HEK293 (cell line): ENCODE measurements at regions not wholly inside any gene's neighbourhood (a gene's known extent, or its start where the extent isn't known, plus 50 kb on each side); places are given as distances from the start of the nearest gene placed in this dataset.

Experiments used
- CTCF ChIA-PET: fragments of 350-600 bp; formaldehyde crosslinking; extraction: SDS; loops from one replicate; lab custom pipeline; 2021; ENCODE audit warnings: antibody characterized with exemption; lab: Yijun Ruan, JAX
- POLR2A ChIA-PET: fragments of 300-600 bp; formaldehyde crosslinking; extraction: SDS; loops from one replicate; lab custom pipeline; 2020; ENCODE audit warnings: antibody characterized with exemption, inconsistent platforms; lab: Yijun Ruan, JAX
- H3K27ac ChIP-seq: fragments of 200-500 bp; sonication (Bioruptor generic); 2 replicates; pipeline ENCODE4 v1.5.1; 2014; ENCODE audit warnings: low read depth, low read length, control low read depth, inconsistent platforms; ENCODE audit errors: extremely low read depth
- H3K36me3 ChIP-seq, 2 experiments: fragments of 200-500 bp in 1 of 2; sonication (Bioruptor generic) in 1 of 2; 1 replicate in 1 of 2; 2 replicates in 1 of 2; pipeline ENCODE4 v1.5.1; 2014 to 2017; ENCODE audit warnings: inconsistent platforms in 2 of 2, low read length in 2 of 2; ENCODE audit not compliant: control insufficient read depth in 2 of 2, insufficient read depth in 1 of 2
- H3K4me1 ChIP-seq: fragments of 200-500 bp; sonication (Bioruptor generic); 2 replicates; pipeline ENCODE4 v1.5.1; 2014; ENCODE audit warnings: mild to moderate bottlenecking, low read length, inconsistent platforms; ENCODE audit not compliant: control insufficient read depth, insufficient read depth
- H3K4me3 ChIP-seq: 2 replicates; pipeline ENCODE4 v1.5.1; 2011; ENCODE audit warnings: low read depth, mild to moderate bottlenecking, control low read depth, low read length, moderate library complexity
- H3K9me3 ChIP-seq: fragments of 200-500 bp; sonication (Bioruptor generic); 2 replicates; pipeline ENCODE4 v1.5.1; 2014; ENCODE audit warnings: low read depth, low read length, inconsistent platforms; ENCODE audit not compliant: control insufficient read depth, insufficient read depth
- BCL11A ChIP-seq: fragments of 450-650 bp; formaldehyde crosslinking; IDR thresholded peaks from 2 replicates; pipeline ENCODE4 v1.5.1; 2016; ENCODE audit warnings: low read depth, missing biosample characterization, missing genetic modification characterization
- IKZF3 ChIP-seq: fragments of 450-650 bp; IDR thresholded peaks from 2 replicates; pipeline ENCODE4 v1.5.0; 2018; ENCODE audit warnings: missing biosample characterization, mild to moderate bottlenecking, missing genetic modification characterization, moderate library complexity
- KLF1 ChIP-seq: fragments of 450-650 bp; formaldehyde crosslinking; IDR thresholded peaks from 2 replicates; pipeline ENCODE4 v1.5.1; 2016; ENCODE audit warnings: missing biosample characterization, missing genetic modification characterization
- KLF16 ChIP-seq: fragments of 450-650 bp; formaldehyde crosslinking; IDR thresholded peaks from 2 replicates; pipeline ENCODE4 v1.5.1; 2017; ENCODE audit warnings: missing biosample characterization, missing genetic modification characterization
- MEIS1 ChIP-seq: sonication (generic); formaldehyde crosslinking; IDR thresholded peaks from 2 replicates; pipeline ENCODE4 v1.8.1; 2022; ENCODE audit warnings: missing genetic modification reagents, mild to moderate bottlenecking, borderline replicate concordance
- RBAK ChIP-seq: fragments of 450-650 bp; formaldehyde crosslinking; IDR thresholded peaks from 2 replicates; pipeline ENCODE4 v1.5.1; 2016; ENCODE audit warnings: missing biosample characterization, missing genetic modification characterization
- REPIN1 ChIP-seq: fragments of 450-650 bp; formaldehyde crosslinking; IDR thresholded peaks from 2 replicates; pipeline ENCODE4 v1.5.1; 2017; ENCODE audit warnings: missing biosample characterization, missing genetic modification characterization, low read depth
- ZNF146 ChIP-seq: fragments of 450-650 bp; formaldehyde crosslinking; IDR thresholded peaks from 2 replicates; pipeline ENCODE4 v1.5.1; 2016; ENCODE audit warnings: missing biosample characterization, missing genetic modification characterization
- ZNF184 ChIP-seq: fragments of 450-650 bp; IDR thresholded peaks from 2 replicates; pipeline ENCODE4 v1.5.1; 2018; ENCODE audit warnings: missing biosample characterization, mild to moderate bottlenecking, missing genetic modification characterization
- ZNF2 ChIP-seq: fragments of 450-650 bp; formaldehyde crosslinking; IDR thresholded peaks from 2 replicates; pipeline ENCODE4 v1.5.1; 2016; ENCODE audit warnings: missing biosample characterization, missing genetic modification characterization
- ZNF23 ChIP-seq: fragments of 450-650 bp; formaldehyde crosslinking; IDR thresholded peaks from 2 replicates; pipeline ENCODE4 v1.5.1; 2016; ENCODE audit warnings: missing biosample characterization, missing genetic modification characterization, borderline replicate concordance
- ZNF274 ChIP-seq, 2 experiments: fragments of 200-500 bp in 1 of 2; fragments of 450-650 bp in 1 of 2; sonication (Bioruptor generic) in 1 of 2; formaldehyde crosslinking in 1 of 2; IDR thresholded peaks; 2 replicates each; pipeline versions ENCODE4 v1.5.1 to v1.6.1; 2014 to 2016; ENCODE audit warnings: borderline replicate concordance in 1 of 2, inconsistent platforms in 1 of 2, low read length in 1 of 2, missing biosample characterization in 1 of 2, missing genetic modification characterization in 1 of 2
- ZNF302 ChIP-seq: fragments of 450-650 bp; formaldehyde crosslinking; IDR thresholded peaks from 2 replicates; pipeline ENCODE4 v1.5.1; 2016; ENCODE audit warnings: missing biosample characterization, missing genetic modification characterization, low read depth
- ZNF350 ChIP-seq: fragments of 450-650 bp; formaldehyde crosslinking; IDR thresholded peaks from 2 replicates; pipeline ENCODE4 v1.5.0; 2017; ENCODE audit warnings: missing biosample characterization, mild to moderate bottlenecking, missing genetic modification characterization
- ZNF354C ChIP-seq: fragments of 450-650 bp; formaldehyde crosslinking; IDR thresholded peaks from 2 replicates; pipeline ENCODE4 v1.5.1; 2016; ENCODE audit warnings: missing biosample characterization, missing genetic modification characterization, low read depth, borderline replicate concordance
- ZNF514 ChIP-seq: fragments of 450-650 bp; formaldehyde crosslinking; IDR thresholded peaks from 2 replicates; pipeline ENCODE4 v1.5.1; 2016; ENCODE audit warnings: missing biosample characterization, missing genetic modification characterization
- ZNF530 ChIP-seq: fragments of 450-650 bp; formaldehyde crosslinking; IDR thresholded peaks from 2 replicates; pipeline ENCODE4 v1.5.1; 2016; ENCODE audit warnings: low read depth, missing biosample characterization, missing genetic modification characterization
- ZNF548 ChIP-seq: fragments of 450-650 bp; formaldehyde crosslinking; IDR thresholded peaks from 2 replicates; pipeline ENCODE4 v1.5.1; 2016; ENCODE audit warnings: missing biosample characterization, missing genetic modification characterization
- ZNF549 ChIP-seq: fragments of 450-650 bp; IDR thresholded peaks from 2 replicates; pipeline ENCODE4 v1.5.1; 2018; ENCODE audit warnings: missing biosample characterization, missing genetic modification characterization, mild to moderate bottlenecking, inconsistent platforms, moderate library complexity
- ZNF561 ChIP-seq: fragments of 450-650 bp; IDR thresholded peaks from 2 replicates; pipeline ENCODE4 v1.5.1; 2018; ENCODE audit warnings: missing biosample characterization, missing genetic modification characterization, borderline replicate concordance
- ZNF621 ChIP-seq: fragments of 450-650 bp; formaldehyde crosslinking; IDR thresholded peaks from 2 replicates; pipeline ENCODE4 v1.5.1; 2017; ENCODE audit warnings: missing biosample characterization, missing genetic modification characterization
- ZNF623 ChIP-seq: fragments of 450-650 bp; formaldehyde crosslinking; IDR thresholded peaks from 2 replicates; pipeline ENCODE4 v1.5.1; 2016; ENCODE audit warnings: missing biosample characterization, missing genetic modification characterization
- ZNF629 ChIP-seq: fragments of 450-650 bp; formaldehyde crosslinking; IDR thresholded peaks from 2 replicates; pipeline ENCODE4 v1.5.1; 2017; ENCODE audit warnings: missing biosample characterization, missing genetic modification characterization
- ZNF768 ChIP-seq: fragments of 450-650 bp; formaldehyde crosslinking; IDR thresholded peaks from 2 replicates; pipeline ENCODE4 v1.5.1; 2018; ENCODE audit warnings: missing biosample characterization, mild to moderate bottlenecking, missing genetic modification characterization
- ZNF843 ChIP-seq: fragments of 450-650 bp; formaldehyde crosslinking; IDR thresholded peaks from 2 replicates; pipeline ENCODE4 v1.5.1; 2016; ENCODE audit warnings: missing biosample characterization, missing genetic modification characterization
- ZSCAN16 ChIP-seq: fragments of 450-650 bp; formaldehyde crosslinking; IDR thresholded peaks from 2 replicates; pipeline ENCODE4 v1.5.1; 2016; ENCODE audit warnings: missing biosample characterization, missing genetic modification characterization
- ZSCAN23 ChIP-seq: fragments of 450-650 bp; formaldehyde crosslinking; IDR thresholded peaks from 2 replicates; pipeline ENCODE4 v1.5.1; 2016; ENCODE audit warnings: missing biosample characterization, missing genetic modification characterization
- TF ChIP-seq, protein P1 (sequence below): fragments of 450-650 bp; formaldehyde crosslinking; IDR thresholded peaks from 2 replicates; pipeline ENCODE4 v1.5.1; 2016; ENCODE audit warnings: missing biosample characterization, missing genetic modification characterization
- TF ChIP-seq, protein P2 (sequence below): fragments of 450-650 bp; formaldehyde crosslinking; IDR thresholded peaks from 2 replicates; pipeline ENCODE4 v1.5.1; 2016; ENCODE audit warnings: missing biosample characterization, missing genetic modification characterization
- TF ChIP-seq, protein P3 (sequence below): fragments of 450-650 bp; formaldehyde crosslinking; IDR thresholded peaks from 2 replicates; pipeline ENCODE4 v1.5.1; 2016; ENCODE audit warnings: missing biosample characterization, missing genetic modification characterization, borderline replicate concordance
- TF ChIP-seq, protein P4 (sequence below): fragments of 450-650 bp; formaldehyde crosslinking; IDR thresholded peaks from 2 replicates; pipeline ENCODE4 v1.5.1; 2016; ENCODE audit warnings: missing biosample characterization, missing genetic modification characterization, low read depth
- TF ChIP-seq, protein P5 (sequence below): fragments of 450-650 bp; formaldehyde crosslinking; optimal IDR thresholded peaks from 2 replicates; pipeline ENCODE3; 2016; ENCODE audit warnings: missing biosample characterization, mild to moderate bottlenecking, missing genetic modification characterization

DNA sequence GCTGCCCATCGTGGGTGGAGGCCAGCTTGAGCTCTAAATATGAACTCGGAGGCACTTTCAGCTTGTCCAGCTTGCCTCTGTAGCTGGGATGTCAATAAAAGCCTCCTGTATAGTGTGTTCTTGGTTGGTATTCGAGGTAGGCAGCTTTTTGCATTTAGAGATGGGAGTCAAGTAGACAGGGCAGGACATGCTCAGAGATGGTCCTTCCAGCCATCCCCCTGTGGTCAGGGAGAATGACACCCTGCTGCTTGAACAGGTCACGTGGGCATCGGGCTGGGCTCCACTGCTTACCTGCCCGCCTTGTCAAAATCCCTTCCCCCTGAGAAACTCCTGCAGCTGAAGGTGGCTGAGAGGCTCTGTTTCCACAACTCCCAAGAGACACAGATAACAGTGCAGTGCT is 302.5 kb downstream of the ZNF536 start:
- TF ChIP-seq ZSCAN23 (tag by site-specific recombination) (no peak), ZNF621 (tag by site-specific recombination) (no peak), ZNF354C (no peak), ZNF184 (tag by site-specific recombination) (no peak), ZNF146 (tag by site-specific recombination) (no peak), ZNF530 (tag by site-specific recombination) (no peak), ZNF514 (no peak), ZNF2 (tag by site-specific recombination) (no peak), KLF1 (tag by site-specific recombination) (no peak), IKZF3 (no peak), ZNF350 (no peak), ZNF843 (tag by site-specific recombination) (no peak), ZNF302 (tag by site-specific recombination) (no peak), ZNF623 (tag by site-specific recombination) (no peak), ZSCAN16 (tag by site-specific recombination) (no peak)
- TF ChIP-seq, protein P1, sequence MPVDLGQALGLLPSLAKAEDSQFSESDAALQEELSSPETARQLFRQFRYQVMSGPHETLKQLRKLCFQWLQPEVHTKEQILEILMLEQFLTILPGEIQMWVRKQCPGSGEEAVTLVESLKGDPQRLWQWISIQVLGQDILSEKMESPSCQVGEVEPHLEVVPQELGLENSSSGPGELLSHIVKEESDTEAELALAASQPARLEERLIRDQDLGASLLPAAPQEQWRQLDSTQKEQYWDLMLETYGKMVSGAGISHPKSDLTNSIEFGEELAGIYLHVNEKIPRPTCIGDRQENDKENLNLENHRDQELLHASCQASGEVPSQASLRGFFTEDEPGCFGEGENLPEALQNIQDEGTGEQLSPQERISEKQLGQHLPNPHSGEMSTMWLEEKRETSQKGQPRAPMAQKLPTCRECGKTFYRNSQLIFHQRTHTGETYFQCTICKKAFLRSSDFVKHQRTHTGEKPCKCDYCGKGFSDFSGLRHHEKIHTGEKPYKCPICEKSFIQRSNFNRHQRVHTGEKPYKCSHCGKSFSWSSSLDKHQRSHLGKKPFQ (tag by site-specific recombination) = no peak
- TF ChIP-seq, protein P2, sequence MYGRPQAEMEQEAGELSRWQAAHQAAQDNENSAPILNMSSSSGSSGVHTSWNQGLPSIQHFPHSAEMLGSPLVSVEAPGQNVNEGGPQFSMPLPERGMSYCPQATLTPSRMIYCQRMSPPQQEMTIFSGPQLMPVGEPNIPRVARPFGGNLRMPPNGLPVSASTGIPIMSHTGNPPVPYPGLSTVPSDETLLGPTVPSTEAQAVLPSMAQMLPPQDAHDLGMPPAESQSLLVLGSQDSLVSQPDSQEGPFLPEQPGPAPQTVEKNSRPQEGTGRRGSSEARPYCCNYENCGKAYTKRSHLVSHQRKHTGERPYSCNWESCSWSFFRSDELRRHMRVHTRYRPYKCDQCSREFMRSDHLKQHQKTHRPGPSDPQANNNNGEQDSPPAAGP = no peak
- TF ChIP-seq, protein P3, sequence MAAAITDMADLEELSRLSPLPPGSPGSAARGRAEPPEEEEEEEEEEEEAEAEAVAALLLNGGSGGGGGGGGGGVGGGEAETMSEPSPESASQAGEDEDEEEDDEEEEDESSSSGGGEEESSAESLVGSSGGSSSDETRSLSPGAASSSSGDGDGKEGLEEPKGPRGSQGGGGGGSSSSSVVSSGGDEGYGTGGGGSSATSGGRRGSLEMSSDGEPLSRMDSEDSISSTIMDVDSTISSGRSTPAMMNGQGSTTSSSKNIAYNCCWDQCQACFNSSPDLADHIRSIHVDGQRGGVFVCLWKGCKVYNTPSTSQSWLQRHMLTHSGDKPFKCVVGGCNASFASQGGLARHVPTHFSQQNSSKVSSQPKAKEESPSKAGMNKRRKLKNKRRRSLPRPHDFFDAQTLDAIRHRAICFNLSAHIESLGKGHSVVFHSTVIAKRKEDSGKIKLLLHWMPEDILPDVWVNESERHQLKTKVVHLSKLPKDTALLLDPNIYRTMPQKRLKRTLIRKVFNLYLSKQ (tag by site-specific recombination) = no peak
- CTCF ChIA-PET = interaction anchor here (0.6 to 11.0 kb wide), 4 partner anchors 8 to 1550 kb away, joined by 3 to 225 read pairs (median 12); no protein-coding TSS in a partner anchor

DNA sequence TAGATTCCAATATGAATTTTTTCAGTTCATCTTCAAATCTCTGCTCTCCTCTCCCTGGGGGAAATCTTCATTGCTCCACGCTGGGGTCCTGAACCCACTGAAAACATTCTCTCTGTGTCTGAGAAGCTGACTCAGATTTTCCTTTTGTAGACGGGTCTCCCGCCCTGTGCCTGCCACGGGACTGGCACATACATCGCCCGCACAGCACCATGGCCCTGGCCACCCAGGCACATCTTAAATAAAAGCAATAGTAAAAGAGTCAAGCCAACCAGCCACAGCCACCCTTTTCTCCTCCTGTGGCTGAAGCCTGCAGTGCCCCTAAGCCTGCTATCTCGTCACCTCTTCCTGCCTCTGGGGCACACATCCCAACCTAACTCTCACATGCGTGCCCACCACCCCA is 301.2 kb downstream of the ZNF536 start:
- Histone ChIP-seq H3K9me3 (no peaks in the 10 kb centered on the region), H3K36me3 (no peaks in the 10 kb centered on the region), H3K27ac (no peak overlapping the region), H3K4me1 (peaks cover 8% of the 10 kb centered on the region), H3K4me3 (no peak overlapping the region)
- ChIA-PET POLR2A (no interaction called here), CTCF (interaction anchor here (0.6 to 11.0 kb wide), 3 partner anchors 13 to 357 kb away, joined by 3 to 225 read pairs (median 3); no protein-coding TSS in a partner anchor)
- no peak for TF ChIP-seq ZNF549 (tag by site-specific recombination)
- no peak for TF ChIP-seq BCL11A (tag by site-specific recombination)
- no peak for TF ChIP-seq ZNF23 (tag by site-specific recombination)
- no peak for TF ChIP-seq ZNF629
- TF ChIP-seq ZNF548 (tag by site-specific recombination) = no peak
- no peak for TF ChIP-seq REPIN1 (tag by site-specific recombination)
- TF ChIP-seq ZNF561 (tag by site-specific recombination) = no peak
- no peak for TF ChIP-seq ZNF768 (tag by site-specific recombination)
- TF ChIP-seq, protein P4, sequence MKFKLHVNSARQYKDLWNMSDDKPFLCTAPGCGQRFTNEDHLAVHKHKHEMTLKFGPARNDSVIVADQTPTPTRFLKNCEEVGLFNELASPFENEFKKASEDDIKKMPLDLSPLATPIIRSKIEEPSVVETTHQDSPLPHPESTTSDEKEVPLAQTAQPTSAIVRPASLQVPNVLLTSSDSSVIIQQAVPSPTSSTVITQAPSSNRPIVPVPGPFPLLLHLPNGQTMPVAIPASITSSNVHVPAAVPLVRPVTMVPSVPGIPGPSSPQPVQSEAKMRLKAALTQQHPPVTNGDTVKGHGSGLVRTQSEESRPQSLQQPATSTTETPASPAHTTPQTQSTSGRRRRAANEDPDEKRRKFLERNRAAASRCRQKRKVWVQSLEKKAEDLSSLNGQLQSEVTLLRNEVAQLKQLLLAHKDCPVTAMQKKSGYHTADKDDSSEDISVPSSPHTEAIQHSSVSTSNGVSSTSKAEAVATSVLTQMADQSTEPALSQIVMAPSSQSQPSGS (tag by site-specific recombination) = no peak
- TF ChIP-seq, protein P5, sequence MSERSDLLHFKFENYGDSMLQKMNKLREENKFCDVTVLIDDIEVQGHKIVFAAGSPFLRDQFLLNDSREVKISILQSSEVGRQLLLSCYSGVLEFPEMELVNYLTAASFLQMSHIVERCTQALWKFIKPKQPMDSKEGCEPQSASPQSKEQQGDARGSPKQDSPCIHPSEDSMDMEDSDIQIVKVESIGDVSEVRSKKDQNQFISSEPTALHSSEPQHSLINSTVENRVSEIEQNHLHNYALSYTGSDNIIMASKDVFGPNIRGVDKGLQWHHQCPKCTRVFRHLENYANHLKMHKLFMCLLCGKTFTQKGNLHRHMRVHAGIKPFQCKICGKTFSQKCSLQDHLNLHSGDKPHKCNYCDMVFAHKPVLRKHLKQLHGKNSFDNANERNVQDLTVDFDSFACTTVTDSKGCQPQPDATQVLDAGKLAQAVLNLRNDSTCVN (tag by site-specific recombination) = no peak
- no peak for TF ChIP-seq RBAK (tag by site-specific recombination)
- no peak for TF ChIP-seq KLF16 (tag by site-specific recombination)
- TF ChIP-seq MEIS1 (CRISPR knock-in tag) = no peak
- TF ChIP-seq ZNF274 (IDR thresholded peaks at IDR 0.05; ENCODE audit: low read length) = no peak
- TF ChIP-seq ZNF274 (tag by site-specific recombination; IDR thresholded peaks at IDR 0.05; ENCODE audit: borderline replicate concordance) = no peak

More for the DNA sequence above, 302.5 kb downstream of the ZNF536 start:
- Histone ChIP-seq H3K27ac (no peak overlapping the region), H3K4me1 (no peaks in the 10 kb centered on the region), H3K9me3 (no peaks in the 10 kb centered on the region), H3K36me3 (no peaks in the 10 kb centered on the region), H3K4me3 (no peak overlapping the region)
- POLR2A ChIA-PET = no interaction called here
